AG08396 (cell line): ENCODE measurements at regions not wholly inside any gene's neighbourhood (a gene's known extent, or its start where the extent isn't known, plus 50 kb on each side); places are given as distances from the start of the nearest gene placed in this dataset.

Experiments
- DNase-seq: peaks from one replicate; pipeline ENCODE4 v3.0.0; 2012; ENCODE audit warnings: low spot score, mixed read lengths

- DNase-seq = no peak
Observed at GRCh38 chr2:16002575-16002974, 62.2 kb downstream of the MYCN start.

GRCh38 chr2:16002144-16002543, 61.8 kb downstream of the MYCN start:
- no peak for DNase-seq

- no peak for DNase-seq
Observed at GRCh38 chr2:16000642-16001041, 60.3 kb downstream of the MYCN start.

GRCh38 chr2:15999596-16000469, 59.5 kb downstream of the MYCN start:
- no peak for DNase-seq

- no peak for DNase-seq
Observed at GRCh38 chr2:15997728-15998280, 57.5 kb downstream of the MYCN start.

GRCh38 chr2:15996536-15997423, 56.4 kb downstream of the MYCN start:
- DNase-seq = no peak
